GM23248 (cell line): ENCODE measurements at regions not wholly inside any gene's neighbourhood (a gene's known extent, or its start where the extent isn't known, plus 50 kb on each side); places are given as distances from the start of the nearest gene placed in this dataset.

Experiments used
- EZH2 ChIP-seq: fragments of 200-600 bp; sonication (generic); IDR thresholded peaks from 2 replicates; pipeline ENCODE4 v1.6.1; 2018; ENCODE audit warnings: antibody characterized with exemption, mild to moderate bottlenecking; ENCODE audit not compliant: insufficient read depth, poor library complexity, severe bottlenecking
- EZH2phosphoT487 ChIP-seq: fragments of 200-600 bp; sonication (generic); IDR thresholded peaks from 2 replicates; pipeline ENCODE4 v1.6.1; 2018; ENCODE audit warnings: antibody characterized with exemption, moderate library complexity, mild to moderate bottlenecking, low read depth; ENCODE audit not compliant: insufficient read depth

DNA sequence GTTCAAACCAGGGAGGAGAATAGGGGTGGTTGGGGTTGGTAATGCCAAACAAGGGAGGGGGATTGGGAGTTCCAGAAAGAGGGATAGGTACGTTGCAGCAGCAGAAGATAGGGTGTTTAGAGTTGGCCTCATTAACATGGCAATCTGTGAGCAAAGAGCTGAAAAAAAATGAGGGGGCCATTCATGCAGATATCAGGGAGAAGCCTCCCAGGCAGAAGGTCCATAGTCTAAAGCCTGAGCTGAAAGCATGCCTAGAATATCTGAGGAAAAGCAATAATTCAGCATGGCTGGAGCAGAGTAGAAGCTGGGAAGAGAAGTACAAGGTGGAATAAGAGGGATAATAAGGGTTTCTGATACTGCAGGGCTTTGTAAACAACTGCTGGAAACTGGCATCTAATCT, 550.9 kb upstream of the LCORL start:
- TF ChIP-seq EZH2 = no peak
- no peak for TF ChIP-seq EZH2phosphoT487
